ENCODE measurements at regions not wholly inside any gene's neighbourhood (a gene's known extent, or its start where the extent isn't known, plus 50 kb on each side); places are given as distances from the start of the nearest gene placed in this dataset.

- peaks cover 8% of the 10 kb centered on the region for H3K9me3 Mint-ChIP-seq
- H3K27me3 Mint-ChIP-seq = no peaks in the 10 kb centered on the region
- H3K36me3 Mint-ChIP-seq (ENCODE audit: low read depth) = no peaks in the 10 kb centered on the region
- H3K4me1 Mint-ChIP-seq = no peaks in the 10 kb centered on the region
- intact Hi-C loops (cut with micrococcal nuclease) = no loop called here
- H3K27ac Mint-ChIP-seq = no peak overlapping the region
- DNase-seq = no peak
- no peak overlapping the region for H3K4me3 Mint-ChIP-seq
Observed at GRCh38 chr14:62592877-62593276, 452.4 kb downstream of the KCNH5 start.

GRCh38 chr14:62597143-62597542 is 448.1 kb downstream of the KCNH5 start:
- intact Hi-C loops (cut with micrococcal nuclease) = no loop called here
- H3K9me3 Mint-ChIP-seq = peaks cover 17% of the 10 kb centered on the region
- no peak for DNase-seq
- H3K27me3 Mint-ChIP-seq = no peaks in the 10 kb centered on the region
- no peaks in the 10 kb centered on the region for H3K4me1 Mint-ChIP-seq
- no peaks in the 10 kb centered on the region for H3K36me3 Mint-ChIP-seq (ENCODE audit: low read depth)
- H3K4me3 Mint-ChIP-seq = no peak overlapping the region
- no peak overlapping the region for H3K27ac Mint-ChIP-seq

DNA sequence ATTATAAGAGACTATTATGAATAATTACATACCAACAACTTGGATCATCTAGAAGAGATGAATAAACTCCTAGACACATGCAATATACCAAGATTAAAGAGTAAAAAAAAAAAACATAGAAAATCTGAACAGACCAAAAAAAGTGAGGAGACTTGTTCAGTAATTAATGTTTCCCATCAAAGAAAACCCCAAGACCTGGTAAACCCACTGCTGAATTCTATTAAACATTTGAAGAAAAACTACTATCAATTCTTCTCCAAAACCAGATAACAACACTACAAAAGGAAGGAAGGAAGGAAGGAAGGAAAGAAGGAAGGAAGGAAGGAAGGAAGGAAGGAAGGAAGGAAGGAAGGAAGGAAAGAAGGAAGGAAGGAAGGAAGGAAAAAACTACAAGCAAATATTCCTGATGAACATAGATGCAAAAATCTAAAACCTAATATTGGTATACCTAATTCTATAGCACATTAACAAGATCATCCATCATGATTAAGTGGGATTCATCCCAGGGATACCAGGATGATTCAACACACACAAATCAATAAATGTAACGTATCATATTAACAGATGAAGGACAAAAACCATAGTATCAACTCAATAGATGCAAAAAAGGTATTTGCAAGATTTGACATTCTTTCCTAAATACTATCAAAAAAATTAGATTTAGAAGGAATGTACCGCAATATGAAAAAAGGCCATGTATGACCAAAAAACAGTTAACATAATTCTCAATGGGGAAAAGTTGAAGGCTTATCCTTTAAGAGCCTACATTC is 445.5 kb downstream of the KCNH5 start:
- no peak overlapping the region for H3K4me3 Mint-ChIP-seq
- H3K4me1 Mint-ChIP-seq = no peaks in the 10 kb centered on the region
- H3K27me3 Mint-ChIP-seq = no peaks in the 10 kb centered on the region
- no peak overlapping the region for H3K27ac Mint-ChIP-seq
- H3K36me3 Mint-ChIP-seq (ENCODE audit: low read depth) = no peaks in the 10 kb centered on the region
- DNase-seq = no peak
- intact Hi-C loops (cut with micrococcal nuclease) = no loop called here
- H3K9me3 Mint-ChIP-seq = peaks cover 17% of the 10 kb centered on the region

GRCh38 chr14:62602712-62603111 is 442.5 kb downstream of the KCNH5 start:
- Mint-ChIP-seq H3K36me3 (ENCODE audit: low read depth) (no peaks in the 10 kb centered on the region), H3K4me1 (no peaks in the 10 kb centered on the region), H3K27ac (no peak overlapping the region), H3K4me3 (no peak overlapping the region), H3K27me3 (no peaks in the 10 kb centered on the region), H3K9me3 (peaks cover 13% of the 10 kb centered on the region)
- no peak for DNase-seq
- intact Hi-C loops (cut with micrococcal nuclease) = no loop called here

GRCh38 chr14:62604524-62604923 is 440.7 kb downstream of the KCNH5 start:
- Mint-ChIP-seq H3K27ac (no peak overlapping the region), H3K9me3 (peaks cover 6% of the 10 kb centered on the region), H3K4me3 (no peak overlapping the region), H3K36me3 (ENCODE audit: low read depth) (no peaks in the 10 kb centered on the region), H3K4me1 (no peaks in the 10 kb centered on the region), H3K27me3 (no peaks in the 10 kb centered on the region)
- intact Hi-C loops (cut with micrococcal nuclease) = no loop called here
- DNase-seq = no peak

DNA sequence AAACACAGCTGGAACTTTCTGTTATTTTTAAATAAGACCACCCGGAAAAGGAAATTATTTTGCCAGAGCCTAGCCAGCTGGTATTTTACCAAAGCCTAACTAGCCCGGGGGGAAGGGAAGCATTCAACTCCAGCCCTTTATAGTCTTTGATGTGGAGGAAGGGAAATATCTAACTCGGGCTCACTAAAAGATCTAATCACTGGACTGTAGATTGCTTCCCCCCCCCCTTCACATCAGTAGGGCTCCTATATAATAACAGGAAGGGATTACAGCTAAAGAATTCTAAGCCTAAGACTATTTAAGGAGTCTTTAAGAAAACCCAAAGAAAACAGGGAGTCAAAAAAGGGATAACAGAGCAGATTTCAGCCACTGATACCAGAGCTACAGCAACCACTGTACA is 431.1 kb downstream of the KCNH5 start:
- Mint-ChIP-seq H3K27me3 (no peaks in the 10 kb centered on the region), H3K36me3 (ENCODE audit: low read depth) (no peaks in the 10 kb centered on the region), H3K9me3 (no peaks in the 10 kb centered on the region), H3K4me3 (no peak overlapping the region), H3K27ac (no peak overlapping the region), H3K4me1 (no peaks in the 10 kb centered on the region)
- no peak for DNase-seq
- intact Hi-C loops (cut with micrococcal nuclease) = no loop called here

DNA sequence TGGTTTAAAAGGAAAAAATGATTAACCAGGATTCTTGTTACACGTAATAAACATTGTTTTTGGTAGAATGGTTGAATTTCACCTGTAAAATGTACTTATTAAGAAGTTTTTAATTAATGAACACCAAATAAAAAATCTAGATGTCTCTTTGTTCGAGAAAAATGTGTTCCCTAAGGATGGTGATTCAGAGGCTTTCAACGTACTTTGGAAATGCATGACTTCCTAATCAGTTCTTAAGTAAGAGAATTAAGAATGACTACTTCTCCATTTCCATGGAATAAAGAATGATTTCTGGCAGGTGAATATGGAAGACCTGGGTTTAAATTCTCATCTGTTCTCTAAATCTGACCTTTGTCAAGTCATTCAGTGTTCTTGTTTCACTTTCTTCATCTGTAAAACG is 428.6 kb downstream of the KCNH5 start:
- intact Hi-C loops (cut with micrococcal nuclease) = no loop called here
- Mint-ChIP-seq H3K4me3 (no peak overlapping the region), H3K36me3 (ENCODE audit: low read depth) (no peaks in the 10 kb centered on the region), H3K4me1 (no peaks in the 10 kb centered on the region), H3K27ac (no peak overlapping the region), H3K9me3 (peaks cover 3% of the 10 kb centered on the region), H3K27me3 (no peaks in the 10 kb centered on the region)
- DNase-seq = no peak

- DNase-seq = no peak
- Mint-ChIP-seq H3K36me3 (ENCODE audit: low read depth) (no peaks in the 10 kb centered on the region), H3K9me3 (peaks cover 16% of the 10 kb centered on the region), H3K27ac (no peak overlapping the region), H3K4me3 (no peak overlapping the region), H3K4me1 (no peaks in the 10 kb centered on the region), H3K27me3 (no peaks in the 10 kb centered on the region)
- intact Hi-C loops (cut with micrococcal nuclease) = no loop called here
Observed at GRCh38 chr14:62626416-62626815, 418.8 kb downstream of the KCNH5 start.

GRCh38 chr14:62629176-62629725 is 416.0 kb downstream of the KCNH5 start:
- H3K9me3 Mint-ChIP-seq = peaks cover 10% of the 10 kb centered on the region
- no peak for DNase-seq
- intact Hi-C loops (cut with micrococcal nuclease) = no loop called here
- no peaks in the 10 kb centered on the region for H3K4me1 Mint-ChIP-seq
- no peak overlapping the region for H3K4me3 Mint-ChIP-seq
- no peaks in the 10 kb centered on the region for H3K27me3 Mint-ChIP-seq
- H3K36me3 Mint-ChIP-seq (ENCODE audit: low read depth) = no peaks in the 10 kb centered on the region
- H3K27ac Mint-ChIP-seq = no peak overlapping the region

DNA sequence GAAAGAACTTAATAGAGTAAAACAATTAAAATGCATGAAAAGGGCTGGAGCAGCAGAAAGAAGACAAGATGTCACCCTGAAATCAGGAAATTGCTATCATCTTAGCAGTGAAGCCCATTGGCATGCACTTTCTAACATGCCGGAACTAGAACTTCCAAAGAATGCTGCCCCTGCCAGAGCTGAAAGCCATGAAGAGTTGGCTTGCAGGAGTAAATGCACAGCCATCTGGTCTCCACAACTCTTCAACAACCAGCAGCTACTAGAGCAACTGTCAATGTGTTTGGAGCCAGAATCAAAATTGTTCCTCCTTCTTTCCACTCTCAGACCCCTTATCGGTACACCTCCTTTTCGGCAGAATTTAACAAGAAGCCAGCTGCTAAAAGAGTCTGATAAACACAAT is 414.1 kb downstream of the KCNH5 start:
- DNase-seq = no peak
- Mint-ChIP-seq H3K27me3 (no peaks in the 10 kb centered on the region), H3K36me3 (ENCODE audit: low read depth) (no peaks in the 10 kb centered on the region), H3K27ac (no peak overlapping the region), H3K4me3 (no peak overlapping the region), H3K9me3 (peaks cover 3% of the 10 kb centered on the region), H3K4me1 (no peaks in the 10 kb centered on the region)
- intact Hi-C loops (cut with micrococcal nuclease) = no loop called here

- H3K4me3 Mint-ChIP-seq = no peak overlapping the region
- H3K27me3 Mint-ChIP-seq = no peaks in the 10 kb centered on the region
- no peaks in the 10 kb centered on the region for H3K4me1 Mint-ChIP-seq
- H3K36me3 Mint-ChIP-seq (ENCODE audit: low read depth) = no peaks in the 10 kb centered on the region
- H3K27ac Mint-ChIP-seq = no peak overlapping the region
- no peak for DNase-seq
- intact Hi-C loops (cut with micrococcal nuclease) = no loop called here
- H3K9me3 Mint-ChIP-seq = peaks cover 3% of the 10 kb centered on the region
Observed at GRCh38 chr14:62632771-62633170, 412.5 kb downstream of the KCNH5 start.

- no peak for DNase-seq
- Mint-ChIP-seq H3K36me3 (ENCODE audit: low read depth) (no peaks in the 10 kb centered on the region), H3K9me3 (peaks cover 3% of the 10 kb centered on the region), H3K27me3 (no peaks in the 10 kb centered on the region), H3K27ac (no peak overlapping the region), H3K4me3 (no peak overlapping the region), H3K4me1 (no peaks in the 10 kb centered on the region)
- intact Hi-C loops (cut with micrococcal nuclease) = no loop called here
Observed at GRCh38 chr14:62645649-62646048, 399.6 kb downstream of the KCNH5 start.
